ENCODE measurements at regions not wholly inside any gene's neighbourhood (a gene's known extent, or its start where the extent isn't known, plus 50 kb on each side); places are given as distances from the start of the nearest gene placed in this dataset.
"Not testable (repeated sequence)": the region's sequence is repeated elsewhere in the genome, so short reads cannot be mapped to it uniquely, and the experiment has no call there.

- Histone ChIP-seq H3K27me3 (ENCODE audit: control insufficient read depth, insufficient read depth, low read length) (no peaks in the 10 kb centered on the region), H3K27ac (ENCODE audit: low read length) (no peak overlapping the region), H3K4me3 (ENCODE audit: low read length) (no peak overlapping the region), H3K4me1 (ENCODE audit: control insufficient read depth, insufficient read depth, low read length) (no peaks in the 10 kb centered on the region), H3K9me3 (ENCODE audit: control insufficient read depth, low read depth, low read length) (no peaks in the 10 kb centered on the region), H3K36me3 (ENCODE audit: control insufficient read depth, insufficient read depth, low read length) (no peaks in the 10 kb centered on the region)
- DNase-seq: no peak
- WGBS (ENCODE audit: insufficient coverage, low lambda C conversion rate): no CpG with 5 or more reads among the region's 3 CpGs
These were observed 220.5 kb downstream of the TENT5A start for GRCh38 chr6:81531869-81532561.

DNA sequence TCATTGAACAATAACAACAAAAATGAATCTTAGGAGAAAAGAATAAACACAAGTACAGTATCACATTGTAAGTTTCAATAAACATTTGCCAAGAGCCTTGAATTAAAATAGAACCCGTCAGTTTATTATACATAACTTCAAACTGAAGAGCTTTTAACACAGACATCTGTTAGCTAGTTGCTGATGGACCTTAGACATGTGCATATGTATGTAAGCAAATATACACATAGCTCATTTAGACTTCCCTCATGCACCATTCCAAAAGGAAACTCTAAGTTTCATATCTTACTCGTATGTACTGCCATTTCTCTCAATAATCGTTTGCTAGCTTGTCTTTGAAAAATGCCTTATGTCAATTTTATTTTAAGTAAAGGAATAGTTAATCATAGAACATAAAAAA lies 235.0 kb downstream of the TENT5A start:
- H3K36me3 ChIP-seq (ENCODE audit: control insufficient read depth, insufficient read depth, low read length): no peaks in the 10 kb centered on the region
- H3K9me3 ChIP-seq (ENCODE audit: control insufficient read depth, low read depth, low read length): no peaks in the 10 kb centered on the region
- DNase-seq: no peak
- no peaks in the 10 kb centered on the region for H3K27me3 ChIP-seq (ENCODE audit: control insufficient read depth, insufficient read depth, low read length)
- no peaks in the 10 kb centered on the region for H3K4me1 ChIP-seq (ENCODE audit: control insufficient read depth, insufficient read depth, low read length)
- no CpG with 5 or more reads among the region's 3 CpGs for WGBS (ENCODE audit: insufficient coverage, low lambda C conversion rate)
- H3K4me3 ChIP-seq (ENCODE audit: low read length): no peak overlapping the region
- no peak overlapping the region for H3K27ac ChIP-seq (ENCODE audit: low read length)

GRCh38 chr6:81515562-81516453 lies 236.7 kb downstream of the TENT5A start:
- Histone ChIP-seq H3K4me1 (ENCODE audit: control insufficient read depth, insufficient read depth, low read length) (no peaks in the 10 kb centered on the region), H3K4me3 (ENCODE audit: low read length) (no peak overlapping the region), H3K9me3 (ENCODE audit: control insufficient read depth, low read depth, low read length) (no peaks in the 10 kb centered on the region), H3K27ac (ENCODE audit: low read length) (no peak overlapping the region), H3K27me3 (ENCODE audit: control insufficient read depth, insufficient read depth, low read length) (no peaks in the 10 kb centered on the region), H3K36me3 (ENCODE audit: control insufficient read depth, insufficient read depth, low read length) (no peaks in the 10 kb centered on the region)
- no peak for DNase-seq
- WGBS (ENCODE audit: insufficient coverage, low lambda C conversion rate): 29% methylated on average over 1 of the region's 7 CpGs

DNA sequence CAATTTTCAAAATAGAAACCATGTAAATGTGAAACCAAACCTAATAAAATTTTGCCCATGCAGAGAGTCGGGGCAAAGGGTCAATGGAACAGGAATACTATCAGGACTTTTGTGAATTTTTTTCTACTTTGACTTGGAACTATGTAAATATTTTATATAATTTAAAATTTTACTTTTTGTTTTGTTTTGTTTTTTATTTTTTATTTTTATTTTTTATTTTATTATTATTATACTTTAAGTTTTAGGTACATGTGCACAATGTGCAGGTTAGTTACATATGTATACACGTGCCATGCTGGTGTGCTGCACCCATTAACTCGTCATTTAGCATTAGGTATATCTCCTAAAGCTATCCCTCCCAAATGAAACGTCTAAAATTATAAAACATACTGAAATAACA lies 238.3 kb downstream of the TENT5A start:
- WGBS (ENCODE audit: insufficient coverage, low lambda C conversion rate): 100% methylated on average over 1 of the region's 4 CpGs

DNA sequence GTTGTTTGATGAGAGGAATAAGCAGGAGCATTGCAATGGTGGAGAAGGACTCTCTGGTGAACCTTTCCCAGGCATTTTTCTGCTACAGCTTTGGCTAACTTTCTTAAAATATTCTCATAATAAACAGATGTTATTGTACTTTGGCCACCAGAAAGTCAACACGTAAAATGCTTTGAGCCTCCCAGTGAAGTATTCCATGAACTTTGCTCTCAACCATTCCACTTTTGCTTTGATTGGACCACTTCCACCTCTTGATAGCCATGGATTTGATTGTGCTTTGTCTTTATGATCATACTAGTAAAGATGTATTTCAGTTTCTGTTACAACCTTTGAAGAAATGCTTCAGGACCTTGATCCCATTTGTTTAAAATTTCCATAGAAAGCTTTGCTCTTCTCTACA lies 241.1 kb downstream of the TENT5A start:
- DNase-seq: peak in 1 of 2 donors; percentile 25
- WGBS (ENCODE audit: insufficient coverage, low lambda C conversion rate): 0% methylated on average over 1 of the region's 1 CpG
- H3K27me3 ChIP-seq (ENCODE audit: control insufficient read depth, insufficient read depth, low read length): no peaks in the 10 kb centered on the region
- H3K9me3 ChIP-seq (ENCODE audit: control insufficient read depth, low read depth, low read length): no peaks in the 10 kb centered on the region
- H3K27ac ChIP-seq (ENCODE audit: low read length): no peak overlapping the region
- no peak overlapping the region for H3K4me3 ChIP-seq (ENCODE audit: low read length)
- H3K4me1 ChIP-seq (ENCODE audit: control insufficient read depth, insufficient read depth, low read length): no peaks in the 10 kb centered on the region
- no peaks in the 10 kb centered on the region for H3K36me3 ChIP-seq (ENCODE audit: control insufficient read depth, insufficient read depth, low read length)

More for the DNA sequence above, 238.3 kb downstream of the TENT5A start:
- not testable (repeated sequence) for DNase-seq; H3K9me3 ChIP-seq (ENCODE audit: control insufficient read depth, low read depth, low read length); H3K36me3 ChIP-seq (ENCODE audit: control insufficient read depth, insufficient read depth, low read length); H3K27me3 ChIP-seq (ENCODE audit: control insufficient read depth, insufficient read depth, low read length); H3K4me1 ChIP-seq (ENCODE audit: control insufficient read depth, insufficient read depth, low read length); H3K27ac ChIP-seq (ENCODE audit: low read length); H3K4me3 ChIP-seq (ENCODE audit: low read length)

DNA sequence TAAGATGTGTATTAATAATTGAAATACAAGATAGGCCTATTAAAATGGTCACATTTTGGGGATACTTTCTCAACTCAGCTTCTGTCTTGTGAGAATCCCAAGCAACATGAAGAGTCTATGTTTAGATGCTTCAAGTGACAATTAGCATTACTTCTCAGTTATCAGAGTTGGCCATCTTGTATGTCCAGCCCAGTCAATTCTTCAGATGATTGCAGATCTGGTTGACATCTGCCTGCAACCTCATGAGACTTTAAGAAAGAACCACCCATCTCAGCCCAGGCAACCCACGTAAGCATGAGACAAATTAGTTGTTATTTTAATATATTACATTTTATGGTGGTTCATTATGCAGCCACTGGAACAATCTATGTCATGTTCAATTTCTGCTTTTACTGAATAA lies 256.5 kb downstream of the TENT5A start:
- Histone ChIP-seq H3K4me3 (ENCODE audit: low read length) (no peak overlapping the region), H3K36me3 (ENCODE audit: control insufficient read depth, insufficient read depth, low read length) (no peaks in the 10 kb centered on the region), H3K4me1 (ENCODE audit: control insufficient read depth, insufficient read depth, low read length) (no peaks in the 10 kb centered on the region), H3K27me3 (ENCODE audit: control insufficient read depth, insufficient read depth, low read length) (no peaks in the 10 kb centered on the region), H3K9me3 (ENCODE audit: control insufficient read depth, low read depth, low read length) (no peaks in the 10 kb centered on the region), H3K27ac (ENCODE audit: low read length) (no peak overlapping the region)
- WGBS (ENCODE audit: insufficient coverage, low lambda C conversion rate): no CpG with 5 or more reads among the region's 1 CpG
- DNase-seq: no peak

DNA sequence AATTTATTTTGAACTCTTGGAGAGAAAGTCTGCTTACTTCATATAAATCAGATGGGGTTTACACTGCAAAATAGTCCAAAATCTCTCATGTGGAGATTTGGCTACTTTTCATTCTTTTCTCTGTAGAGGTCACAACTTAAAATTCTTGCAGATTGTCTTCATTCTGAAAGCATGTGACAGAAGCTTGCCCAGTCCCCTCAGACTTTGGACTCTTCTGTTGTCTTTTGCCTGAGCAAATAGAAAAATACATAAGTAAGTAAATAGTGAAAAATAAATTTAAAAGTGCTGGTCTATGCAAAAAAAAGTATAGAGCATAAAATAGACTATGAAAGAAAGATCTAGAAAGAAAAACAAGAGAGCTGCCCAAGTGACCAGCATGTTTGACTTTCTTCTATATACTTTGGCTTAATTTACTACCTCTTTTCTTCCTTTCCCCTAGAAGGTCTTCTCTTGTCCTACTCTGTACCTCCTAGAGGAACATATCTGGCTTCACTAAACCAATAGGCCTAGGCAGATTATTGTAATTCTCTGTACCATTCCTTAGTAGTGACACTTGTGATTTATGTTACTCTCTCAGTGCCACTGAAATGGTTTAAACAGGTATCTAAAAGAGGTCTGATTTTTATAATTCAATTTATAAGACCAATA lies 260.9 kb downstream of the TENT5A start:
- Histone ChIP-seq H3K9me3 (ENCODE audit: control insufficient read depth, low read depth, low read length) (no peaks in the 10 kb centered on the region), H3K27me3 (ENCODE audit: control insufficient read depth, insufficient read depth, low read length) (no peaks in the 10 kb centered on the region), H3K36me3 (ENCODE audit: control insufficient read depth, insufficient read depth, low read length) (no peaks in the 10 kb centered on the region), H3K4me1 (ENCODE audit: control insufficient read depth, insufficient read depth, low read length) (no peaks in the 10 kb centered on the region), H3K4me3 (ENCODE audit: low read length) (no peak overlapping the region), H3K27ac (ENCODE audit: low read length) (no peak overlapping the region)
- DNase-seq: peak in 1 of 2 donors; percentile 9

GRCh38 chr6:81487489-81487888 lies 265.0 kb downstream of the TENT5A start:
- Histone ChIP-seq H3K9me3 (ENCODE audit: control insufficient read depth, low read depth, low read length) (no peaks in the 10 kb centered on the region), H3K27me3 (ENCODE audit: control insufficient read depth, insufficient read depth, low read length) (no peaks in the 10 kb centered on the region), H3K4me3 (ENCODE audit: low read length) (no peak overlapping the region), H3K27ac (ENCODE audit: low read length) (no peak overlapping the region), H3K36me3 (ENCODE audit: control insufficient read depth, insufficient read depth, low read length) (no peaks in the 10 kb centered on the region), H3K4me1 (ENCODE audit: control insufficient read depth, insufficient read depth, low read length) (no peaks in the 10 kb centered on the region)
- no peak for DNase-seq
- WGBS (ENCODE audit: insufficient coverage, low lambda C conversion rate): no CpG with 5 or more reads among the region's 1 CpG

DNA sequence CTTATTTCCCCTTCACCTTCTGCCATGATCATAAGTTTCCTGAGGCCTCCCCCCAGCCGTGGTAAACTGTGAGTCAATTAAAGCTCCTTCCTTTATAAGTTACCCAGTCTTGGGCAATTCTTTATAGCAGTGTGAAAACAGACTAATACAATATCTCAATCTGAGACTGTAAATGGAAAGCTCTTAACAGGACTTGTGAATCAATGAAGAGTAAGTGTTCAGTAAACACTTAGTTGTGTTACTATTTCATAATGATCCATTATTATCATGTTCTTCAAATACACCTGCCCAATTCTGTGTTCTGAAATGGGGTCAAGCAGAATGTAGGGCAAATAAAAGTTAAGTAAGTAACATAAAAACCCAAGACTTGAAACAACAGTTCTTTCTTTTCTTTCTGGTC lies 266.2 kb downstream of the TENT5A start:
- no CpG with 5 or more reads among the region's 1 CpG for WGBS (ENCODE audit: insufficient coverage, low lambda C conversion rate)
- no peaks in the 10 kb centered on the region for H3K27me3 ChIP-seq (ENCODE audit: control insufficient read depth, insufficient read depth, low read length)
- H3K36me3 ChIP-seq (ENCODE audit: control insufficient read depth, insufficient read depth, low read length): no peaks in the 10 kb centered on the region
- H3K4me1 ChIP-seq (ENCODE audit: control insufficient read depth, insufficient read depth, low read length): no peaks in the 10 kb centered on the region
- no peak overlapping the region for H3K4me3 ChIP-seq (ENCODE audit: low read length)
- no peak overlapping the region for H3K27ac ChIP-seq (ENCODE audit: low read length)
- no peaks in the 10 kb centered on the region for H3K9me3 ChIP-seq (ENCODE audit: control insufficient read depth, low read depth, low read length)
- DNase-seq: no peak

DNA sequence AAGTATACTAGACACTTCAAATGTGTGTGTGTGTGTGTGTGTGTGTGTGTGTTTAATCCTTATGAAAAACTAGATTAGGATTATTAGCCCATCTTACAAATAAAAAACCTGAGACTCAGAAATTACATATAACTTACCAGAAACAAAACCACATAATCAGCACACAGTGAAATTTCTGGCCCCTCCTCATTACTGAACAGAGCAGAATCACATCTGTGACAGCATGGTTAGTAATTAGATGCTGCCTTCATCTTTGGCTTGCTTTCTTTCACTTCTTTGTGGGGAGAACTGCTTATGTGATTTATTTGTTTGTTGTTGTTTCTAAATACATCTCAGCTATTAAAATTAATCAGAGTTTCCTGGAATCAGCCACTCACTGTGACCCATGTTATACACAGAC lies 267.1 kb downstream of the TENT5A start:
- no peak for DNase-seq
- Histone ChIP-seq H3K4me1 (ENCODE audit: control insufficient read depth, insufficient read depth, low read length) (no peaks in the 10 kb centered on the region), H3K36me3 (ENCODE audit: control insufficient read depth, insufficient read depth, low read length) (no peaks in the 10 kb centered on the region), H3K4me3 (ENCODE audit: low read length) (no peak overlapping the region), H3K9me3 (ENCODE audit: control insufficient read depth, low read depth, low read length) (no peaks in the 10 kb centered on the region), H3K27me3 (ENCODE audit: control insufficient read depth, insufficient read depth, low read length) (no peaks in the 10 kb centered on the region), H3K27ac (ENCODE audit: low read length) (no peak overlapping the region)
